ENCODE measurements at regions not wholly inside any gene's neighbourhood (a gene's known extent, or its start where the extent isn't known, plus 50 kb on each side); places are given as distances from the start of the nearest gene placed in this dataset.

DNA sequence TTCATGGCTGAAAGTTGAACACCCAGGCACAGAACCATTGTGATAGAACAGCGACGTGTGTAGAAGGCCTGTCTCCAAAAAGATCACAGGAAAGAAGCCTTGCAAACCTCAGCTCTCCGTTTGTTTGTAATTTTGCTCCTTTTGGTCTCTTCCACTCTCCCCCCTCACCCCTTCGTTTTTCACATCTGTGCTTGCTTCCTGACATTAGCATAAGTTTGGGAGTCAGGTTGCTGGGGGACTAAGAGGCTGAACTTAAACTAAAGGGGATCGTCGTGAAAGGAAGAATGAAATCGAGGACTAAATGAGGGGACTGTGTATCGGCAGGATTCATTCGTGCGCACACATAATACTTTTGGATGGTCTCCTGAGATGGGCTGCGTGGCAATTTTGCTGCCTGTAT, 200.6 kb downstream of the BCAT1 start:
- TF ChIP-seq, protein P1, sequence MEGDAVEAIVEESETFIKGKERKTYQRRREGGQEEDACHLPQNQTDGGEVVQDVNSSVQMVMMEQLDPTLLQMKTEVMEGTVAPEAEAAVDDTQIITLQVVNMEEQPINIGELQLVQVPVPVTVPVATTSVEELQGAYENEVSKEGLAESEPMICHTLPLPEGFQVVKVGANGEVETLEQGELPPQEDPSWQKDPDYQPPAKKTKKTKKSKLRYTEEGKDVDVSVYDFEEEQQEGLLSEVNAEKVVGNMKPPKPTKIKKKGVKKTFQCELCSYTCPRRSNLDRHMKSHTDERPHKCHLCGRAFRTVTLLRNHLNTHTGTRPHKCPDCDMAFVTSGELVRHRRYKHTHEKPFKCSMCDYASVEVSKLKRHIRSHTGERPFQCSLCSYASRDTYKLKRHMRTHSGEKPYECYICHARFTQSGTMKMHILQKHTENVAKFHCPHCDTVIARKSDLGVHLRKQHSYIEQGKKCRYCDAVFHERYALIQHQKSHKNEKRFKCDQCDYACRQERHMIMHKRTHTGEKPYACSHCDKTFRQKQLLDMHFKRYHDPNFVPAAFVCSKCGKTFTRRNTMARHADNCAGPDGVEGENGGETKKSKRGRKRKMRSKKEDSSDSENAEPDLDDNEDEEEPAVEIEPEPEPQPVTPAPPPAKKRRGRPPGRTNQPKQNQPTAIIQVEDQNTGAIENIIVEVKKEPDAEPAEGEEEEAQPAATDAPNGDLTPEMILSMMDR (optimal IDR thresholded peaks at IDR 0.05 in 1 of 3, IDR thresholded peaks at IDR 0.05 in 1 of 3, conservative IDR thresholded peaks at IDR 0.05 in 1 of 3; ENCODE audit: extremely low read depth in 1 of 3, insufficient read depth in 2 of 3, low read length in 3 of 3): no peak
- TF ChIP-seq EZH2 (IDR thresholded peaks at IDR 0.05; ENCODE audit: low read length): no peak

All from keratinocyte (primary cell).